Brain microvascular endothelial cell (primary cell): ENCODE measurements at regions not wholly inside any gene's neighbourhood (a gene's known extent, or its start where the extent isn't known, plus 50 kb on each side); places are given as distances from the start of the nearest gene placed in this dataset.

Source experiments
- DNase-seq: peaks from one replicate; pipeline ENCODE4 v3.0.0-alpha.2; 2020
- H3K27ac ChIP-seq: fragments of 250-450 bp; sonication (Bioruptor Pico); 2 replicates; pipeline ENCODE4 v1.5.1; 2020; ENCODE audit warnings: mild to moderate bottlenecking, moderate library complexity
- H3K27me3 ChIP-seq: fragments of 250-450 bp; sonication (Bioruptor Pico); replicated peaks from 2 replicates; pipeline ENCODE4 v1.5.1; 2020; ENCODE audit warnings: mild to moderate bottlenecking
- H3K36me3 ChIP-seq: fragments of 250-450 bp; sonication (Bioruptor Pico); replicated peaks from 2 replicates; pipeline ENCODE4 v1.5.1; 2020; ENCODE audit warnings: mild to moderate bottlenecking
- H3K4me3 ChIP-seq: 2 replicates; pipeline ENCODE4 v1.5.1; 2011; ENCODE audit warnings: low read depth, mild to moderate bottlenecking, control low read depth, low read length, moderate library complexity
- CTCF ChIP-seq: IDR thresholded peaks from 2 replicates; pipeline ENCODE4 v1.5.1; 2011; ENCODE audit warnings: low read depth, mild to moderate bottlenecking, moderate library complexity, low read length, control low read depth, inconsistent platforms; ENCODE audit errors: missing control alignments
- in situ Hi-C: cut with HindIII; loops from 2 replicates; pipeline ENCODE4 v1.10.0; 2017; ENCODE audit warnings: low sequenced_read_pairs, low pct_ligation_motif_present

- Histone ChIP-seq H3K27me3 (no peaks in the 10 kb centered on the region), H3K4me3 (no peak overlapping the region), H3K36me3 (no peaks in the 10 kb centered on the region), H3K27ac (no peak overlapping the region)
- TF ChIP-seq CTCF = no peak
- in situ Hi-C loops = no loop called here
- DNase-seq = no peak
These were observed 355.6 kb downstream of the PRDM2 start for GRCh38 chr1:14055442-14056223.

GRCh38 chr1:14057640-14058039, 357.7 kb downstream of the PRDM2 start:
- in situ Hi-C loops = no loop called here
- no peak for TF ChIP-seq CTCF

GRCh38 chr1:14061204-14061603, 361.2 kb downstream of the PRDM2 start:
- Histone ChIP-seq H3K4me3 (no peak overlapping the region), H3K27me3 (no peaks in the 10 kb centered on the region), H3K36me3 (no peaks in the 10 kb centered on the region), H3K27ac (no peak overlapping the region)
- in situ Hi-C loops = no loop called here
- DNase-seq = no peak
- TF ChIP-seq CTCF = no peak

More at GRCh38 chr1:14057640-14058039, 357.7 kb downstream of the PRDM2 start:
- H3K27me3 ChIP-seq = no peaks in the 10 kb centered on the region
- H3K4me3 ChIP-seq = no peak overlapping the region
- H3K36me3 ChIP-seq = no peaks in the 10 kb centered on the region
- no peak for DNase-seq
- no peak overlapping the region for H3K27ac ChIP-seq

GRCh38 chr1:14061722-14062121, 361.7 kb downstream of the PRDM2 start:
- Histone ChIP-seq H3K27ac (no peak overlapping the region), H3K36me3 (no peaks in the 10 kb centered on the region), H3K27me3 (no peaks in the 10 kb centered on the region), H3K4me3 (no peak overlapping the region)
- DNase-seq = no peak
- in situ Hi-C loops = no loop called here
- no peak for TF ChIP-seq CTCF

- in situ Hi-C loops = no loop called here
- no peak for TF ChIP-seq CTCF
- DNase-seq = no peak
- Histone ChIP-seq H3K27ac (no peak overlapping the region), H3K27me3 (no peaks in the 10 kb centered on the region), H3K36me3 (no peaks in the 10 kb centered on the region), H3K4me3 (no peak overlapping the region)
These were observed 362.7 kb downstream of the PRDM2 start for GRCh38 chr1:14062669-14063068.
